RCC 7860 (cell line): ENCODE measurements at regions not wholly inside any gene's neighbourhood (a gene's known extent, or its start where the extent isn't known, plus 50 kb on each side); places are given as distances from the start of the nearest gene placed in this dataset.
"Not testable (repeated sequence)": the region's sequence is repeated elsewhere in the genome, so short reads cannot be mapped to it uniquely, and the experiment has no call there.

ENCODE experiments used
- DNase-seq: peaks from one replicate; pipeline ENCODE4 v3.0.0-alpha.2; 2015; ENCODE audit warnings: low spot score
- FAIRE-seq: peaks from 2 replicates; lab custom pipeline; 2012; peaks lifted over from hg19 to GRCh38; lab: Jason Lieb, UNC

GRCh38 chr6:2611092-2611491, 139.6 kb downstream of the MYLK4 start:
- FAIRE-seq (no peak), DNase-seq (no peak)

DNA sequence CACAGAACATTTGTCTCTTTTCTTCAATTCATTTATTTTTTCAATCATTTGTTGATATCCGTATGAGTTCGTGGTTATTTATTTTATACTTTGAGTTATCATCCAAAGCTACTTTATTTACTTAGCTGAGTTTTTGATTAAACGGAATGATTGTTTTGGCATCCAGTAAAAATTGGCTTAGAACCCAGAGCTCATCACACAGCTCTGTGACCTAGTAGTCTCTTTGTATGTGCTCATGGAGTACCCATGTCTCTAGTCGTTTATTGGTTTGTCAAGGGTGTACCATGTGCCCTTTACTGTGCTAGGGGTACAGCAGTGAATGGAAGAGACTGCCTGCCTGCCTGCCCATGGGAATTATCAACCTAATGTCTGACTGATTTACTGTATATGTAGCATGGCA, 142.2 kb downstream of the MYLK4 start:
- no peak for FAIRE-seq
- no peak for DNase-seq

- FAIRE-seq (no peak), DNase-seq (no peak)
These were observed 150.4 kb downstream of the MYLK4 start for GRCh38 chr6:2600363-2600762.

DNA sequence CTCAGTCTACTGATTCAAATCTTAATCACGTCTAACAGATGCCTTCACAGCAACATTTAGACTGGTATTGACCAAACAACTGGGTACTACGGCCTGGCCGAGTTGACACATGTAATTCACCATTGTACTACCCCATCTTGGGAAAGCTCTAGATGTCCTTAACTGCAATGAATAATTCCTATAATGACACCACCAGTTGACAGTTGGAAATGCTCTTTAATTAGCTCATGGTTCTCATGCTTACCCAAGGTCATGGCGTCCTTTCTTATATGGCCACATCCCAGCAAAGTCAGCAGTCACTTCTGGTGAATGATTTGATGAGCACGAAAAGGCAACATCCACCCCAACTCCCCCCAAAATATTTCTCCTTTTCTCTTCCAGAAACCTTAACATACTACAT, 150.9 kb downstream of the MYLK4 start:
- DNase-seq (no peak), FAIRE-seq (no peak)

GRCh38 chr6:2598867-2599266, 151.9 kb downstream of the MYLK4 start:
- FAIRE-seq (no peak), DNase-seq (no peak)

DNA sequence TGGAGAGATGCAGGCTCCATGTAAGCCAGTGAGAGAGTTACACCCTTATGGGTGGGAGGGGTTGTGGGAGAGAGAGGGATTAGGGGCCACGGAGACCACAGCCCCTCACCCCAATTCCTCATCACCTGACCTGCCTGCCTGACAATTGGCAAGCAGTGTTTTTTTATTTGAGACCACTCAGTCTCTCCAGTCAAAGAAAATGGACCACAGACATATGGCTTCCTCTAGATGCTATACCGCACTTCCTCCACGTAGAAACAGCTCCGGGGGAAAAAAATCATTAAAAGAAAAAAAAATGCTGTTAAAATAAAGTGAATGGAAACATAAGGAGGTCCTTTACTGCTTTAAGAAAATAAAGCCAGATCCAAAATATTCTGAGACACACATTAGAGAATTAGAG, 152.7 kb downstream of the MYLK4 start:
- FAIRE-seq (no peak), DNase-seq (no peak)

DNA sequence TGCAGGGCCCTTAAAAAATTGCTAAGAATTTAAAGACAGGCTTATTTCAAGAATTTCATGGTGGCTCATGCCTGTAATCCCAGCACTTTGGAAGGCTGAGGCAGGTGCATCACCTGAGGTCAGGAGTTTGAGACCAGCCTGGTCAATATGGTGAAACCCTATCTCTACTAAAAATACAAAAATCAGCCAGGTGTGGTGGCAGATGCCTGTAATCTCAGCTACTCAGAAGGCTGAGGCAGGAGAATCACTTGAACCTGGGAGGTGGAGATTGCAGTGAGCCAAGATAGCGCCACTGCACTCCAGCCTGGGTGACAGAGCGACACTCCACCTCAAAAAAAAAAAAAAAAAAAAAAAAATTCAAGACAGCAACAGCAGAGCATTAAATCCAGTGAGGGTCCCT, 153.3 kb downstream of the MYLK4 start:
- FAIRE-seq = not testable (repeated sequence)

GRCh38 chr6:2596222-2596621, 154.5 kb downstream of the MYLK4 start:
- no peak for FAIRE-seq

More for the DNA sequence above, 153.3 kb downstream of the MYLK4 start:
- DNase-seq = not testable (repeated sequence)

DNA sequence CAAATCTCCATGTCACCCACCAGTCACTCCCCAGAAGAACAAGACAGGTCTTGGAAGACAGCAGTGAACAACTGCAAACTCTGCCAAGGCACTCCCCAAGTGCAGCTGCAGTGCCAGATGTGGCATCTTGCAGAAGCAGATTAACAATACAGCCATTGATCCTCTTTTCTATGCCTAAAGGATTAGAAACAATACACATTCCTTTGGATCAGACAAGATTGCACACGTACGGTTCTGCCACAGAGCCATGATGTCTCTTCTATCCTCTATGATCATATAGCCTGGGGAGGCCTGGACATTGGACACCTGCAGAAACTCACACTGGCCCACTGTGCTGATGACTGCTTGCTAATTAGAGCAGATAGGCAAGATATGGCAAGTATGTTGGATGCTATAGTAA, 155.9 kb downstream of the MYLK4 start:
- no peak for DNase-seq
- FAIRE-seq = no peak

More at GRCh38 chr6:2596222-2596621, 154.5 kb downstream of the MYLK4 start:
- no peak for DNase-seq

GRCh38 chr6:2593167-2593566, 157.6 kb downstream of the MYLK4 start:
- FAIRE-seq (no peak), DNase-seq (no peak)

GRCh38 chr6:2589171-2589661, 161.5 kb downstream of the MYLK4 start:
- FAIRE-seq (no peak), DNase-seq (no peak)

DNA sequence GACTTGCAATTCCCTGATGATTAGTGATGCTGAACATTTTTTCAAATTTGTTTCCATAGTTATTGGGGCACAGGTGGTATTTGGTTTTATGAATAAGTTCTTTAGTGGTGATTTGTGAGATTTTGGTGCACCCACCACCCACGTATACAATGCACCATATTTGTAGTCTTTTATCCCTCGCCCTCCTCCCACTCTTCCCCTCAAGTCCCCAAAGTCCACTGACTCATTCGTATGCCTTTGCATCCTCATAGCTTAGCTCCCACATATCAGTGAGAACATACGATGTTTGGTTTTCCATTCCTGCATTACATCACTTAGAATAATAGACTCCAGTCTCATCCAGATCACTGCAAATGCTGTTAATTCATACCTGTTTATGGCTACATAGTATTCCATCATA, 167.3 kb downstream of the MYLK4 start:
- FAIRE-seq = no peak

GRCh38 chr6:2582268-2582667, 168.5 kb downstream of the MYLK4 start:
- DNase-seq (no peak), FAIRE-seq (no peak)

More for the DNA sequence above, 167.3 kb downstream of the MYLK4 start:
- no peak for DNase-seq

DNA sequence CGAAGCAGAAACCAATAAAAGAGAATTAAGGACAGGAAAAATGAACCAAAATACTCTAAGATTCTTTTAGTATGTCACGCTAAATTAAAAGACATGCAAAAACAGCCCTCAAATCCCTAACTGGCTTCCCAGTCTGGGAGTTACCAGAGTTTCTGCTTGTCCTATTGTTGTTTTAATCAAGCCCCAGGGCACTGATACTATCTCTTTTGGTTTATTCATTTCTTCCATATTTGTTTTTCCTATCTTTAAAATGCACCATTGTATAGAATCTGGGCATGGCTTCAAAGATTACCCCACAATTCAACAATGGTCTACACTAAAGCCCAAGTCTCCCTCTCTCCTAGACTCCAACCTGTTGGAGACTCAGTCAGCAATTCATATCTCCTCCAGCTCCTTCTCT, 169.1 kb downstream of the MYLK4 start:
- FAIRE-seq = no peak

DNA sequence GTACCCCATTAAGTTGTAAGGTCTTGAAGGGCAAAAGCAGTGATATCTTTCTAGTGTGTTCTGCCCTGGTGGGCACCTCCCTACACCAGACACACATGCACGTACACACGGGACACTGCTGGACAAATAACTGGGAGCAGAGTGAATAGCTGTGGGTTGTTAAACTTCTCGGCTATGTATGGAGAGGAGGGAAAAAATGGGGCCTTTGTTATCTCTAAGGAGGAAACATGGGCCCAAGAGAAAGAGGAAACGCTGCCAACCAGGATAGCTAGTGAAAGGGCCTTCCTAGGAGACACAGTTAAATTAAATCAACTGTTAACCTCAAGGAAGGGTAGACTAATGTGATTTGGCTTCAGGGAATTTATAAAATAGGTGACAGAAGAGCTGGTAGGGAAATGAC, 169.7 kb downstream of the MYLK4 start:
- FAIRE-seq (no peak), DNase-seq (no peak)

More for the DNA sequence above, 169.1 kb downstream of the MYLK4 start:
- no peak for DNase-seq

DNA sequence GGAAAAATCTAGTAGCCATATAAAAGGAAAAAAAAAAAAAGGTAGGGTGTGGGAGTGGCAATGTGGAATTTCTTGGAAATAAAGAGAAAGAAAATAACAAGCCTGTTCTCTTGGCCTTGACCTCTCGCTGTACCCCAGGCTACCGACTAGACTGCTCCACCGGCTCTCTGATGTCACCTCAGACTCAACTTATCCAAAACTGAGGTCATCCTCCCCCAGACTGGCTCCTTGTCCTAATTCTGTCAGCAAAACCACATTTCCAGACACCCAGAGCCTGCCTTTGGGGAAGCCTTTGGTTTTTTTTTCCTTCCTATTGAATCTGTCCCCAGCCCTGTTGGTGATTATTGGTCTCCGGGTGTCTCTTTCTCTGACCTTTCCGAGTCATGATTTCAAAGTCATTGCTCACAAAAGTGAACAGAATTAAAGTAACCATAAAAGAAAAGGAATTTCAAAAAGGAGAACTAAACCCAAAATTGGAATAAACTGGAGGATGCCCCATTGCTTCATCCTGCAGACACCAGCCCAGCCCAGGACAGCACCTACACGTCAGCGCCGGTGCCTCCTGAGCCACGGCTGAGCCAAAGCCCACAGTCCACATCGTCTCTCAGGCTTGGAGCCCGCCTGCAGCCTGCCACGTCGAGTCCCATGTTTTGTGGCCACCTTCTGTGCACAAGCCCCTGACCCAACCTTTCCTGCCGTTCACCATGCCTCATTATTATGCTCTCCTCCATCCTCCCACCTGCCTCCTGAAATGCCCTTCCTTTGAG, 170.7 kb downstream of the MYLK4 start:
- FAIRE-seq (no peak), DNase-seq (no peak)

DNA sequence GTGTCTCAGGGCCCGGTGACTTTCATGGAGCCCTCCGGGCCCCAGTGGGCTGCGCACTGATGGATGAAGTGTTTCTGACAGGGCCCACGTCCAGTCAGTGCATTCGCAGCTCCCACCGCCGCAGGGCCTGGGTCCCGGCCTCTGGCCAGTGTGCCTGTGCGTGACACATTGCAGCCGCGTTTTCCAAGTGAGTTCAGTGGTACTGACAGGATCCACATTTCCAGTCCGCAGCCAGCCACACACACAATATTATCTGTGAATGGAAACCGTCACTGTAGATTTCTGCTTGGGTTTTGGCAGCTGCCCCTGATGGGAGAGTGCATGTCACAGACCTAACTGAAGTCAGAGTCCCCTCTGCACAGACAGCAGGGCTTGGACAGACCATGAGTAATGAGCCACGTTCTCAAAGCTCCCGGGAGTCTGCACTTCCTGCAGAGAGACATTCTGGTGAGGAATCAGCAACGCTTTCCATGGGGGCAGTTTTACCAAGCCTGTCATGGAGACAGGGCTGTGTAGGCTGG, 171.4 kb downstream of the MYLK4 start:
- DNase-seq (no peak), FAIRE-seq (no peak)

DNA sequence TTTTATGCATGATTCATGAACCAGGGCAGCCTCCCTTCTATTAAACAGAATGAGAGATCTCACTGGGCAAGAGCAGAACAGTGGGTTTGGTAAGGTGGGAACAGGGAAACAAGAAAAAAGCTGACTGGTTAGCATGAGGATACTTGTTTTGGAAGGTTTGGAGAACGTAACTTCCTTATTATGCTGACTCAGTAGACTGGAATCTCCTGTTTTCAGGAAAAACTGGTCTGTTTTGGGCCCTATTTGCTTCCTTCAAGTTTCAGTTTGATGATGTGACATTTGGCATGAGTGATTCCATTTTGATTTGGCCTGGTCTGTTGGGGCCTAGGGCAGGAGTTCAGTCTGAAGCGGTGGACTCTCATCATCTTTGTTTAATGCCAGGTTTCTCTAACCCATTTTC, 172.0 kb downstream of the MYLK4 start:
- FAIRE-seq = no peak
- DNase-seq = no peak

GRCh38 chr6:2576499-2576898, 174.2 kb downstream of the MYLK4 start:
- no peak for FAIRE-seq
- no peak for DNase-seq

- DNase-seq (no peak), FAIRE-seq (no peak)
These were observed 175.5 kb downstream of the MYLK4 start for GRCh38 chr6:2575236-2575635.

DNA sequence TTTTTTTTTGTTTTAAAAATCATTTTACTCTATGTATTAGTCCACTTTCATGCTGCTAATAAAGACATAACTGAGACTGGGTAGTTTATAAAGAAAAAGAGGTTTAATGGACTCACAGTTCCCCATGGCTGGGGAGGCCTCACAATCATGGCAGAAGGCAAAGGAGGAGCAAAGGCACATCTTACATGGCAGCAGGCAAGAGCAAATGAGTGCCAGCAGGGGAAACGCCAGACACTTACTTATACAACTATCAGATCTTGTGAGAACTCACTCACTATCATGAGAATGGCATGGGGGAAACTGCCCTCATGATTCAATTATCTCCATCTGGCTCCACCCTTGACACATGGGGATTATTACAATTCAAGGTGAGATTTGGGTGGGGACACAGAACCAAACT, 181.3 kb downstream of the MYLK4 start:
- FAIRE-seq, DNase-seq: not testable (repeated sequence)

GRCh38 chr6:2566048-2566447, 184.7 kb downstream of the MYLK4 start:
- no peak for DNase-seq
- FAIRE-seq = no peak
